HEK293T (cell line): ENCODE measurements at regions not wholly inside any gene's neighbourhood (a gene's known extent, or its start where the extent isn't known, plus 50 kb on each side); places are given as distances from the start of the nearest gene placed in this dataset.

Experiments
- BHLHE40 ChIP-seq: fragments of 450-650 bp; IDR thresholded peaks from 2 replicates; pipeline ENCODE4 v1.6.1; 2016; ENCODE audit warnings: mild to moderate bottlenecking, moderate library complexity, borderline replicate concordance
- FOXK2 ChIP-seq: fragments of 450-650 bp; IDR thresholded peaks from 2 replicates; pipeline ENCODE4 v1.6.1; 2016; ENCODE audit warnings: mild to moderate bottlenecking
- FOXM1 ChIP-seq: fragments of 450-650 bp; IDR thresholded peaks from 2 replicates; pipeline ENCODE4 v1.6.1; 2017; ENCODE audit warnings: mild to moderate bottlenecking, borderline replicate concordance
- ZNF384 ChIP-seq: fragments of 450-650 bp; IDR thresholded peaks from 2 replicates; pipeline ENCODE4 v1.6.1; 2016

DNA sequence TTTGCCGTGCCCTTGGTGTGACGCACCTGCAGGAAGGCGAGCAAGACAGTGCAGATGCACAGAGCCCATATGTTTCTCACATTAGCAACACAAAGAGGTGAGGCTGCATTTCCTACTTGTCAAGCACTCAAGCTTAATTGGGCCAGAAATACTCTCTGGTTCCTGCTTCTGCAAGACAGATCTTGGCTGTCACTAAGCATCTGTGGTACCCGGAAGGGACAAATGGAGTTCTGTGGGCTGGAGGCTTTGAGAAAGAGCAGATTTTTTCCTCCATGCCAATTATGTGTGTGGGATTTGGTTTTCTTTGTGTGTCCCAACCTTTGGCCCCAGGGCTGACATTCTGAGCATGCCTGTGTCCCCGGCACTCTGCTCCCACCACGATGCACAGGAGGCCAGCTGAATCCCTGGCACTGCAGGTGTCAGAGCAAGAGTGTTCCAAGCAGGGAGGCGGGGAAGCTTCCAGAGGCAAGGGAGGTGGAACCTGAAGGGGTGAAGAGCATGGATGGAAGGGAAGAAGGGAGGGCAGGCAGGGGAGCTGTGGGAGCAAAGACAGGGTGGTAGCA is 52.0 kb upstream of the STUM start:
- TF ChIP-seq ZNF384 (no peak), FOXM1 (no peak), BHLHE40 (no peak), FOXK2 (no peak)
